GM18511 (cell line): ENCODE measurements at regions not wholly inside any gene's neighbourhood (a gene's known extent, or its start where the extent isn't known, plus 50 kb on each side); places are given as distances from the start of the nearest gene placed in this dataset.
A peak's percentile ranks its signal among the peaks of the same experiment; 100 is the strongest.
"Not testable (repeated sequence)": the region's sequence is repeated elsewhere in the genome, so short reads cannot be mapped to it uniquely, and the experiment has no call there.

Experiments used
- ATAC-seq: cut with Tn5 transposase; IDR thresholded peaks from one replicate; pipeline ENCODE4 v1.9.1; 2021; ENCODE audit warnings: mild to moderate bottlenecking, moderate library complexity; ENCODE audit not compliant: unreplicated experiment

GRCh38 chr10:117838500-117839498 lies 207.9 kb downstream of the RAB11FIP2 start:
- ATAC-seq: not testable (repeated sequence)

DNA sequence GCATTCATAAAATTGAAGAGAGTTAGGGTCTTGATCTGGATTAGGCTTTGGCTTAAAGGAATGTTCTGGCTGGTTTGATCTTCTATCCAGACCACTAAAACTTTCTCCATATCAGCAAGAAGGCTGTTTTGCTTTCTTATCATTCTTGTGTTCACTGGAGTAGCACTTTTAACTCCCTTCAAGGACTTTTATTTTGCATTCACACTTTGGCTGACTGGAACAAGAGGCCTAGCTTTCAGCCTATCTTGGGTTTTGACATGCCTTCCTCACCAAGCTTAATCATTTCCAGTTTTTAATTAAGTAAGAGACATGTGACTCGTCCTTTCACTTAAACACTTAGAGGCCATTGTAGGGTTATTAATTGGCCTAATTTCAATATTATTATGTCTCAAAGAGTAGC lies 190.3 kb downstream of the RAB11FIP2 start:
- not testable (repeated sequence) for ATAC-seq

- no peak for ATAC-seq
Measured at GRCh38 chr10:117860135-117860534, 186.6 kb downstream of the RAB11FIP2 start.

DNA sequence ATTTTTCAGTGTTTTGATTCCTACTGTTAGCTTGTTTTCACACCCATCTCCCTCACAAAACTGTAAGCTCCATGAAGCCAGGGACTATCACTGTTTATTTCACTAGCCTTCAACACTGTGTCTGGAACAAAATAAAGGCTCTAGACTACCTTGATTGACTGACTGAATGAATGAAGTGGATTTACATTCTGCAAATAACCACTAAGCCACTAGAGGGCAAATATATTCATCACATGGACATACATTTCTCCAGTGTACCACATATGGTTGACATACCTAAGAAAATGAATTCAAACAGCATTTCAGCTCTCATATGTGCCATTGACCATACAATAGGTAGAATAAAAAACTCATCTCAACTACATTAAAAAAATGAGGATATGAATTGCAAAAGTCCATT lies 185.9 kb downstream of the RAB11FIP2 start:
- ATAC-seq: peak; percentile 57

- no peak for ATAC-seq
Measured at GRCh38 chr10:117861329-117861728, 185.4 kb downstream of the RAB11FIP2 start.

DNA sequence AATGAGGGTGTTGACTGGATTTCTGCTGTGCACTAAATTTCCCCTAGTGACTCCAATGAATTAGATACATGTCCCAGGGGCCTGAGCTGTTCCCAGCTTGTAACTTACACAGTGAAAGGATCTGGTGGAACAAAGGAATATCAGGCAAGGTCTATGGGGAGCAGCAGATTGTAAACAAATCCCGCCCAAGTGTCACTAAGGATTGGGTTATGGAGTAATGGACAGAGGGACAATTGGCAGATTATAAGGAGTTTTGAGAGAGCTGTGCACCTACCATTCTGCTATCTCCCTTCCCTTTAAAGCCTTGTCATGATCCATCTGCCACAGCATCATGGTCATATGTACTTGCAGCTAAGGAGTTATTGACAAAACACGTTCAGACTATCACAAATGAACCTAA lies 183.0 kb downstream of the RAB11FIP2 start:
- ATAC-seq: no peak

GRCh38 chr10:117865945-117866344 lies 180.8 kb downstream of the RAB11FIP2 start:
- no peak for ATAC-seq

- ATAC-seq: no peak
Measured at GRCh38 chr10:117868151-117868550, 178.6 kb downstream of the RAB11FIP2 start.

DNA sequence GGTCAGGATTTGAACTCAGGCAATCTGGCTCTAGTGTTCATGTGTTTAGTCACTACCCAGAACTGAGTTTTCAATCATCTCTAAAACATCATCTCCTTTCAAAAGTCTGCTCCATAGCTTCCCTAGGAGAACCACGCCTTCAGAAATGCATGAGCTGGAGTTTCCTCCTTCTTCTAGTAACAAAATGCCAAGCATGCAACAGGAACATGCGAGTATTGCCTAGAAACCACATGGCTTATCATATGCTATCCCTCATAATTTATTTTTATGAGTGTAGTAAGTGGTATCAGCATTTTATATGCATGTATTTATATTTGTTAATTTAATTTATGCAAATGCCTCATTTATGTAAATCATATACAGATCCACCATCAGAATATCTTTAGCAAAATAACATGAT lies 170.9 kb downstream of the RAB11FIP2 start:
- no peak for ATAC-seq

DNA sequence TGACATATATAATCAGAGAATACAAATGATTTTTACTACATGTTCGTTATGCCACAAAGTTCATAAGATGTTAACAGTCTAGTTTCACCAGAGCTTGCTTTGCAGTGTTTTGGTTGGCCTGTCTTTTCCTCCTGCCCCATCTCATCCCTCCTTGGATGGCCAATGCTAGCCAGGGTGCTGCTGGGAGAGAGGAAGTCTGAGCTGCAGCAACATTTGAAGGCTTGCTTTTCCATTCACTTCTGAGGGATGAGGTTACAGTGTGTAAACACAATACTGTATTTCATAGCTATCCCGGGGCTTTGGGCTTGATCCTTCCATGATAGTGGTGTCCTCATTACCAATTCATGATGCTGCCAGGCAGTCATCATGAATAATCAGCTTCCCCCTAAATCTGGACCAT lies 170.5 kb downstream of the RAB11FIP2 start:
- ATAC-seq: no peak

DNA sequence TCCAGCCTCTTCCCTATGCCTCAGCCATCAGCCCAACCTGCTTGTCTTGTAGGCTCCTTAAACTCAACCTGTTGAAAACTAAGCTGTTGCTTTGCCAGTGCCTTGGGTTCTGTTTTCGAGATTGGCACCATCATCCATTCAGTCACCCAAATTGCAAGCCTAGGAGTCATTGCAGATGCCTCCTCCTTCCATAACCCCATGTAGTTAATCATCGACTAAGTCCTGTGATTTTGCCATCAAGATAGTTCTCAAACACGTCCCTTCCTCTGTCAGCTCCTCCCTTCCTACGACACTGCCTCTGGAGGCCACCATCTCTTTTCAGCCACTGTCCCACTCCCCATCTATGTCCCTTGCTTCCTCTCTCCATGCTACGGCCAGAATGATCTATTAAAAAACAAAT lies 168.1 kb downstream of the RAB11FIP2 start:
- ATAC-seq: no peak

DNA sequence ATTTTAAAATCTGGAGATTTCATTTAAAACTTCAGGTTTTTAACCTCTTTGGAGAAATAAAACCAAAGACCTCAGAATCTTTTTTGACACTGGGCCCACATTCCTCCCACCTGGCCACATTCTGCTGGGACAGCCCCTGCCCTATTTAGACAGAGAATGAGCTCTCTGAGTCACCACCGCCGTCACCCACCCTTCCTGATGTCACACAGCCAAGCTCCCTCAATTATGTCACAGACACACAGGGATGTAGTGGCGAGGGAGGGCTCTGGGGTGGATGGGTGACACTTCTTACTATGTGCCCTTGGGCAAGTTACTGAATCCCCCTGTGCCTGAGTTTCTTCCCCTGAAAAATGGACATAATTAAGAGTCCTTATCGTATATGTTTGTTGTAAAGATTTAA lies 162.6 kb downstream of the RAB11FIP2 start:
- no peak for ATAC-seq

GRCh38 chr10:117884592-117884991 lies 162.1 kb downstream of the RAB11FIP2 start:
- no peak for ATAC-seq

- ATAC-seq: no peak
Measured at GRCh38 chr10:117885206-117885829, 161.4 kb downstream of the RAB11FIP2 start.

DNA sequence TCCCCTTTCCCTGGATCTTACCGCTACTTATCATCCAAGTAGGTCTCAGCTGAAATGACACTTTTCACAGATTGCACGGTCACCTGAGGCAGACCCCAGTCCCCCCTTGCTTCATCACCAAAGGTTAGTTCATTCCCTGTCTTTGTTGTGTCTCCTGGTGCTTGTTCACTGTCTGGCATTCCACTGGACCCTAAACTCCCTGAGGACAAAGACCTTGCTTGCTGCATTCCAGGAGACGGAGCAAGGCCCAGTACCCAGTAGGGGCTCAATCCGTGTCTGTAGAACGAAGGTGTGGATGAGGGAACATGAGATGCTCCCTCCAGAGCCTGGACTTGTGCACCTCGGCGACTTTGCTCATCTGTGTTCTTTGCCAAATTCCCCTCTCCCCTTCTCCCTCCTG lies 160.0 kb downstream of the RAB11FIP2 start:
- no peak for ATAC-seq

DNA sequence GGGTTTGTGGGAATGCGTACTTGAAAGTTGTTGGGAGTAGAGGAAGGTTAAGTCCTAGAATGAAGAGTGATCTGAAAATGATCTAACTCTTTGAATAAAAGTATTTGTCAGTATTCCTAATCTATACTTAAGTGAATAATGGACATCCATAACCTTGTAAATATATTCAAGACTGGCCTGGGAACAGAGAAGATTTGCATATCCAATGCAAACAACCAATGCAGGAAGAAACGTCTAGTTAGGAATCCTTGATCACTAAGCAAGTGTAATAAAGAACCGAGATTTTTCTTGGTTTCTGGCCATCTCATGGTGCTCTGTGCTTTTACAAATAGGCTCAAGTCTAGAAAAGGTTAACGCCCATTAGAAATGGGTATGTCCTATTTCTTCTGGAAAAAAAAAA lies 157.1 kb downstream of the RAB11FIP2 start:
- ATAC-seq: no peak

DNA sequence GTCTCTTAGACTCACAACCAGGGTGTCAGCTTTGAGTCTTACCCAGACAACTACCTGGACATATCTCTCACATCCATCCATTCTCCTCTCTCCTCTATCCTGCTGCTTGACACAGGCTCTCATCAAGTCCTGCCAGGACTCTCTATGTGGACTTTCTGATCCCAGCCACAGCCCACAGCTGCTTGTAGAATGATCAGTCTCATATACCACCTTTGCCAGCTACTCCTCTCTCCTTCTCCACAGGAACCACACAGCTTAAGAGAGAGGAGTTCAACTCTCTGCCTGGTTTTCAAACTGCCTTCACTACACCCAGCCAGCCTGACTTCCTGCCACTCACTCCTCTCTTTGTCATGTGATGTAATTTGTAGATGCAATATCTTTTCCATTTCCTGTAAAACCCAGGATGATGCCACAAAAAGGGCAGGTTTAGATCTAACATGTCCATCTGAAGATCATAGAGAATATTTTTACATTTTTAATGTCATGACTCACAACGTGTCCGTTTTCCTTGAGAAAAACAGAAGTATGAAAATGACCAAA lies 154.0 kb downstream of the RAB11FIP2 start:
- no peak for ATAC-seq

GRCh38 chr10:117894339-117894738 lies 152.4 kb downstream of the RAB11FIP2 start:
- ATAC-seq: no peak

DNA sequence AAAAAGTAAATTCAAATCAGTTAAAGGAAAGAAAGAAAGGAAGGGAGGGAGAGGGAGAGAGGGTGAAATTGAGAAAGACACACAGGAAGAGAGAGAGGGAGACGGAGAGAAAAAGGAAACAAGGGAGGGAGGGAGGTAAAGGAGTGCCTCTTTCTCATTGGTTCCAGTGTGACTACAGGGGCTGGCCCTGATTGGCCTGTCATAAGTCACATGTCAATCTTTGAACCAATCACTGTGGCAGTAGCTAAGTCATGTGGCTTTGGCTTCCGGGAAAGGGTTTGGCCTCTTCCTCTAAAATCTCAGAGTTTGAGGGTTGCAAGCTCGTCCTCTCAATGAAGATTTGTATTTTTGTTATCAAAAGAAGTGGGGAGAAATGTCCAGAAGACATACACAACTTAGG lies 150.2 kb downstream of the RAB11FIP2 start:
- no peak for ATAC-seq

DNA sequence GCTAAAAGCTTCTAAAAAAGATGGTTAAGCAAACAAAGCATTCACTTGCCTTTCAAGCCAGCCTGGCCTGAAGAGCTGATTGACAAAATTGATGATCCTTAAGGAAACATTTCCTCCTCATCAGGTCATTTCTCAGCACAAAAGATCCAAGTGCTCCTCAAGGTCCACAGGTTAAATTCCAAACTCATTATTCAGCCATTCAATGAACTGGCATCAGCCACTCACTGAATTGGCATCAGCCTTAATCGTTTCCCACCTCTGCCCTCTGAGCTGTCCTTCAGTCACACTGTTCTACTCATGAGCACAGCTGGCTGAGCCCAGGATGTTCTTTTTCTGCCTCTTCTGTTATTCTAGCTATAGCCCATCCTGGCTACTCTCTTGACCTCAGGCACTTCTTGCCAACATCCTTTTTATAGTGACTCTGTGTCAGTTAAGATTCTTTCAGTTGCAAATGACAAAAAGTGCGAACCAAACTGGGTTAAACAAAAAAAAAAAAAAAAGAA lies 147.5 kb downstream of the RAB11FIP2 start:
- no peak for ATAC-seq

GRCh38 chr10:117900280-117900679 lies 146.5 kb downstream of the RAB11FIP2 start:
- no peak for ATAC-seq

GRCh38 chr10:117903854-117904253 lies 142.9 kb downstream of the RAB11FIP2 start:
- no peak for ATAC-seq
